ENCODE measurements at regions not wholly inside any gene's neighbourhood (a gene's known extent, or its start where the extent isn't known, plus 50 kb on each side); places are given as distances from the start of the nearest gene placed in this dataset.
"Not testable (repeated sequence)": the region's sequence is repeated elsewhere in the genome, so short reads cannot be mapped to it uniquely, and the experiment has no call there.

DNA sequence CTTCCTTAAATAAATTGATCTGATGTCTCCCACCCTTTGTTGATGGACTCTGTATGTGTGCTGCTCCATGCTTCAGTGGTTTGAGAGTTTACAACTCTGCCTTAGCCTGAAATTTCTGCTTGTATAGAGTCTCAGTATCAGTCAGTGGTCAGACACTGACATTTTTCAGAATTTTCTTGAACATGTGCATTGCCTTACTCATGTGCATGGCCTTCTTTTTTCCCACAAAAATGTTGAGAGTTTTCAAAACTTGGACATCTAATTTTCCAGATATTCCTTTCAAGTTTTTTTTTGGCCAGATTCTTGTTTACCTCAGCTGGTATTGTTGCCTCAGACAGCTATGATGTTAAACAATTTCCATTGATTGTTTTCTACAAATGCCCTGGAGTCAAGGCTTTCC lies 427.1 kb upstream of the CHD1 start:
- no peaks in the 10 kb centered on the region for H3K27me3 ChIP-seq (ENCODE audit: insufficient read depth, low read depth, severe bottlenecking)
- no peak overlapping the region for H3K4me3 ChIP-seq (ENCODE audit: low read depth, low read length)
- no peak for TF ChIP-seq CTCF (IDR thresholded peaks at IDR 0.05; ENCODE audit: low read depth, low read length)

DNA sequence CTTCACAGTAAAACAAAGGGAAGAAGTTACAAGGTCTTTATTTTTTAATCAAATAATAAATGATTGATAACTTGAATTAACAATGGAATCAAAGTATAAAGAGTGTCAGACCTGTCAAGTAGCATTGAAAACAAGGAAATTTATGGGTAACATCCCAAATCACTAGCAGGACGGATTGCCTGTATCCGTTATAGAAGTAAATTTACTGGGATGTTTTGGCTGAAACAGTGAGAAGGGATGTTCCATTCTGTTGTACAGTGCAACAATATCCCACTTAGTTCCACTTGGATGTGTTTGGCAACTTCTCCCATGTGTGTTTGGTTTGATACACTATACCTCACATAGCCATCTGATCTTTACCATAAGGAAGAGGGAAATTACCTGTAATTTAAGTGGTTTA lies 421.0 kb upstream of the CHD1 start:
- no peak for TF ChIP-seq CTCF (IDR thresholded peaks at IDR 0.05; ENCODE audit: low read depth, low read length)
- H3K27ac ChIP-seq, result no peak overlapping the region
- no peaks in the 10 kb centered on the region for H3K27me3 ChIP-seq (ENCODE audit: insufficient read depth, low read depth, severe bottlenecking)
- no peak overlapping the region for H3K4me3 ChIP-seq (ENCODE audit: low read depth, low read length)
- DNase-seq, result no peak
- no peaks in the 10 kb centered on the region for H3K36me3 ChIP-seq
- H3K9me3 ChIP-seq (ENCODE audit: severe bottlenecking), result no peaks in the 10 kb centered on the region

More for the DNA sequence above, 427.1 kb upstream of the CHD1 start:
- Histone ChIP-seq H3K9me3 (ENCODE audit: severe bottlenecking) (no peaks in the 10 kb centered on the region), H3K27ac (no peak overlapping the region), H3K36me3 (no peaks in the 10 kb centered on the region)
- no peak for DNase-seq

DNA sequence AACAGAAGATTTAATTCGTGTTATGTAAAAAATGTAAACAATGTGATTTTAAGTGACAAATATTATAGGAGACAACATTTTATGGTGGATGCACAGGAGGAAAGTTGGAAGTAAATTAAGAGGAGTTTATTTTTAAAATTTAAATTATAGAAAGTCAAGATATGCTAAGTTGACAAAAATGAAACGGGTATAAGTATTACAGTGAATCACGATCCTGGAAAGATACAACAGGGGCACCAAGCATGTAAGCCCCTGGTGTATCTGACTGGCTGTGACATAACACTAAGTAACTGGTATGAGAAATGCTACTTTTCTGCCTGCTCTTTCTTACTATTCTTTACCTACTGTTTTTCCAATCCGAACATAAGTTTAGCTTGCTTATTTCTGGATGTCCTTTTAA lies 419.8 kb upstream of the CHD1 start:
- Histone ChIP-seq H3K4me3 (ENCODE audit: low read depth, low read length) (no peak overlapping the region), H3K9me3 (ENCODE audit: severe bottlenecking) (no peaks in the 10 kb centered on the region), H3K36me3 (no peaks in the 10 kb centered on the region), H3K27me3 (ENCODE audit: insufficient read depth, low read depth, severe bottlenecking) (no peaks in the 10 kb centered on the region), H3K27ac (no peak overlapping the region)
- TF ChIP-seq CTCF (IDR thresholded peaks at IDR 0.05; ENCODE audit: low read depth, low read length), result no peak
- DNase-seq, result no peak

- not testable (repeated sequence) for H3K27me3 ChIP-seq (ENCODE audit: insufficient read depth, low read depth, severe bottlenecking); H3K27ac ChIP-seq; H3K36me3 ChIP-seq; H3K4me3 ChIP-seq (ENCODE audit: low read depth, low read length); H3K9me3 ChIP-seq (ENCODE audit: severe bottlenecking); DNase-seq
Measured at GRCh38 chr5:99339758-99340157, 411.0 kb upstream of the CHD1 start.

- no peaks in the 10 kb centered on the region for H3K36me3 ChIP-seq
- no peak for TF ChIP-seq CTCF (IDR thresholded peaks at IDR 0.05; ENCODE audit: low read depth, low read length)
- no peaks in the 10 kb centered on the region for H3K27me3 ChIP-seq (ENCODE audit: insufficient read depth, low read depth, severe bottlenecking)
- H3K9me3 ChIP-seq (ENCODE audit: severe bottlenecking), result peaks cover 3% of the 10 kb centered on the region
- H3K27ac ChIP-seq, result no peak overlapping the region
- H3K4me3 ChIP-seq (ENCODE audit: low read depth, low read length), result no peak overlapping the region
- no peak for DNase-seq
Measured at GRCh38 chr5:99334936-99335335, 406.1 kb upstream of the CHD1 start.

DNA sequence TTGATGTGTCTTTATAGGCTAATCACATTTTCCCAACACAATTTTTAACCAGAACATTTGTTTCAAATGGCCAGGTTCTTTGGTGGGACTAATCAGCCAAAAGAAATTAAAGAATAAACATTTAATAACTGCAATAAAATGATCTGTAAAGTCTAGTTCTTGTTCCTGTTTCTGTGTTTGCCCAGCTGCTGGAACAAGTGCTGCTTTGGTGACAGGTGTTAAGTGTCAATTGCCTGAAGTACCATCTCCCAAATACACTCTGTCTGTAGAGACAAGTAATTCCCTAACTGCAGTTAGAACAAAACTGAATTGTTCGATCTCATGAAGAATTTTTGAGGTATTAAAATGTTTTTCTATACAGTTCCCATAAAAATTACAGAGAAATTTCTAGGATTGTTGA lies 402.3 kb upstream of the CHD1 start:
- Histone ChIP-seq H3K4me3 (ENCODE audit: low read depth, low read length) (no peak overlapping the region), H3K27me3 (ENCODE audit: insufficient read depth, low read depth, severe bottlenecking) (no peaks in the 10 kb centered on the region), H3K27ac (no peak overlapping the region), H3K9me3 (ENCODE audit: severe bottlenecking) (peaks cover 3% of the 10 kb centered on the region), H3K36me3 (no peaks in the 10 kb centered on the region)
- TF ChIP-seq CTCF (IDR thresholded peaks at IDR 0.05; ENCODE audit: low read depth, low read length), result no peak
- no peak for DNase-seq

Measured in WERI-Rb-1 (cell line).